H1 (cell line): ENCODE measurements at regions not wholly inside any gene's neighbourhood (a gene's known extent, or its start where the extent isn't known, plus 50 kb on each side); places are given as distances from the start of the nearest gene placed in this dataset.

Experiments used
- TAF7 ChIP-seq: optimal IDR thresholded peaks from 2 replicates; pipeline ENCODE3; 2011; ENCODE audit warnings: low read depth, mild to moderate bottlenecking, inconsistent platforms, low read length, moderate library complexity, borderline replicate concordance

GRCh38 chr6:85321906-85322305 lies 128.0 kb upstream of the NT5E start (continued):
- no peak for TF ChIP-seq TAF7
